GM06990 (cell line): ENCODE measurements at regions not wholly inside any gene's neighbourhood (a gene's known extent, or its start where the extent isn't known, plus 50 kb on each side); places are given as distances from the start of the nearest gene placed in this dataset.

Experiments used
- DNase-seq: peaks from one replicate; pipeline ENCODE4 v3.0.0-alpha.2; 2011; ENCODE audit not compliant: insufficient read length; ENCODE audit errors: extremely low read depth
- H3K27me3 ChIP-seq: replicated peaks from 2 replicates; pipeline ENCODE4 v1.6.0; 2011; ENCODE audit warnings: low read length; ENCODE audit not compliant: control insufficient read depth, insufficient read depth
- H3K36me3 ChIP-seq: 2 replicates; pipeline ENCODE4 v1.5.1; 2011; ENCODE audit warnings: low read length; ENCODE audit not compliant: control insufficient read depth, insufficient read depth
- H3K4me3 ChIP-seq: replicated peaks from 2 replicates; pipeline ENCODE4 v1.5.1; 2011; ENCODE audit warnings: low read depth, mild to moderate bottlenecking, control low read depth, low read length
- TF ChIP-seq, protein P1 (sequence below): IDR thresholded peaks from 2 replicates; pipeline ENCODE4 v1.5.1; 2011; ENCODE audit warnings: low read length, control low read depth, mild to moderate bottlenecking, inconsistent platforms; ENCODE audit not compliant: insufficient read depth, poor library complexity, severe bottlenecking

DNA sequence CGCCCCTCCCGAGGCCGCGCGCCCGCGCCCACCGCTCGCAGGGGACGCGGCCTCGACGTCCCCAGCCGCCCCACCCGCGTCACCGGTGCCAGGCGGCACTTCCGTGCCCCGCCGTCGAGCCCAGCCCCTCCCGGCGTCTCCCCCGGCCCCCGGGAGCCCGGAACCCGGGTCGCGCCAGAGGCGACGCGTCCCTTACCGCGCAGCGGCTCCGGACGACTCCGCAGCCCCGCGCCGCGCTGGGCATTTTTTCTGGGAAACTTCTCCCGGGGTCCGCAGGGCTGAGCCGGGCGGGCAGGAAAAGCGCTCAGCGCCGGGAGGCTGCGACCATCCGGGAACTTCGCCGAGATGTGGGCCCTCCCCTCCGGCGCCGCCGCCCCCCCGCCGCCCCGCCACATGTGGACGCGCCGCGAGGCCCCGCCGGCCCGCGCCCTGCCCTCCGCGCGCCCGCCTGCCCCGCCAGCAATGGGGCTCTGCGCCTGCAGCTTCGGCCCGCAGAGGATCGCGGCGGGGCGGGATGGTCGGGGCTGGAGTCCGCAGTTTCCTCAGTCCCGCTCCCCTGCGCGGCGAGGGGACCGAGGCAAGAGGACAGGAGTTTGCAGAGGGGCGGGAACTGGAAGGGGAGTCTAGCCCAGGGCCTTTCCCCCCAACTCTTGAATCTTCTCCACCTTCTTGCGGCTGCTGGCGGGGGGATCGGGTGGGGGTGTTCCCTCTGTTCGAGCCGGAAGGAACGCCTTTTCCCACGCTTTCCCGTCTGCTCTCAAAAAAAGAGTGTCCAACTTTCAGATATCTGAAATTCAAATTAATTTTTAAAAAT is 81.5 kb downstream of the CHRNA1 start:
- Histone ChIP-seq H3K27me3 (no peaks in the 10 kb centered on the region), H3K4me3 (peak overlapping the region; percentile 72), H3K36me3 (no peaks in the 10 kb centered on the region)
- TF ChIP-seq, protein P1, sequence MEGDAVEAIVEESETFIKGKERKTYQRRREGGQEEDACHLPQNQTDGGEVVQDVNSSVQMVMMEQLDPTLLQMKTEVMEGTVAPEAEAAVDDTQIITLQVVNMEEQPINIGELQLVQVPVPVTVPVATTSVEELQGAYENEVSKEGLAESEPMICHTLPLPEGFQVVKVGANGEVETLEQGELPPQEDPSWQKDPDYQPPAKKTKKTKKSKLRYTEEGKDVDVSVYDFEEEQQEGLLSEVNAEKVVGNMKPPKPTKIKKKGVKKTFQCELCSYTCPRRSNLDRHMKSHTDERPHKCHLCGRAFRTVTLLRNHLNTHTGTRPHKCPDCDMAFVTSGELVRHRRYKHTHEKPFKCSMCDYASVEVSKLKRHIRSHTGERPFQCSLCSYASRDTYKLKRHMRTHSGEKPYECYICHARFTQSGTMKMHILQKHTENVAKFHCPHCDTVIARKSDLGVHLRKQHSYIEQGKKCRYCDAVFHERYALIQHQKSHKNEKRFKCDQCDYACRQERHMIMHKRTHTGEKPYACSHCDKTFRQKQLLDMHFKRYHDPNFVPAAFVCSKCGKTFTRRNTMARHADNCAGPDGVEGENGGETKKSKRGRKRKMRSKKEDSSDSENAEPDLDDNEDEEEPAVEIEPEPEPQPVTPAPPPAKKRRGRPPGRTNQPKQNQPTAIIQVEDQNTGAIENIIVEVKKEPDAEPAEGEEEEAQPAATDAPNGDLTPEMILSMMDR = no peak
- peak; percentile 49 for DNase-seq

DNA sequence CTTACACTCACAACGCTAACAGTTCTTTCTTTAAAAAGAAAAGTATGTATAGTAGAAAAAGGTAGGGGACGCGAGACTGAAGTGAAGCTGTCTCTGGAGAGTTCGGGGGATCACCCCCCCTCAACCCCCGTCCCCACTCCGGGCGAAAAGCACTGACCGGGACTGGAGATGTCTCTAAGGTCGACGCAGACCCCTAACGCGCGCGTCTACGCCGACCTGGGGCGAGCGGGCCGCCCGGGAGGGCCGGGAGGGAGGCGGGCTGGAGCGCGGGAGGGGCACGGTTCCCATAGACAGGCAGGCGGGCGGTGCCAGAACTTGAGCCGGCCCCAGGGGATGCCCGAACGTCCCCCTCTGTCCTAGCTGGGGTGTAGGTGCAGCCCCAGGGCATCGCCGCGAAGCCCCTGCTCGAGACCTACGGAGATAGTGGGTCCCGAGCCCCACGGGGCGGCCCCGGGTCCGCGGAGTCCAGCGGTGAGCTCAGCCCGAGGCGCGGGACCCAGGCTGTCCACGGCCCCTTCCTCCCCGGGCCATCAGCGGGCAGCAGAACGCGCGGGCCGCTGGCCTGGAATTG is 82.2 kb downstream of the CHRNA1 start:
- TF ChIP-seq, protein P1 = no peak
- DNase-seq = peak; percentile 41
- no peaks in the 10 kb centered on the region for H3K27me3 ChIP-seq
- H3K4me3 ChIP-seq = peak overlapping the region; percentile 72
- no peaks in the 10 kb centered on the region for H3K36me3 ChIP-seq

DNA sequence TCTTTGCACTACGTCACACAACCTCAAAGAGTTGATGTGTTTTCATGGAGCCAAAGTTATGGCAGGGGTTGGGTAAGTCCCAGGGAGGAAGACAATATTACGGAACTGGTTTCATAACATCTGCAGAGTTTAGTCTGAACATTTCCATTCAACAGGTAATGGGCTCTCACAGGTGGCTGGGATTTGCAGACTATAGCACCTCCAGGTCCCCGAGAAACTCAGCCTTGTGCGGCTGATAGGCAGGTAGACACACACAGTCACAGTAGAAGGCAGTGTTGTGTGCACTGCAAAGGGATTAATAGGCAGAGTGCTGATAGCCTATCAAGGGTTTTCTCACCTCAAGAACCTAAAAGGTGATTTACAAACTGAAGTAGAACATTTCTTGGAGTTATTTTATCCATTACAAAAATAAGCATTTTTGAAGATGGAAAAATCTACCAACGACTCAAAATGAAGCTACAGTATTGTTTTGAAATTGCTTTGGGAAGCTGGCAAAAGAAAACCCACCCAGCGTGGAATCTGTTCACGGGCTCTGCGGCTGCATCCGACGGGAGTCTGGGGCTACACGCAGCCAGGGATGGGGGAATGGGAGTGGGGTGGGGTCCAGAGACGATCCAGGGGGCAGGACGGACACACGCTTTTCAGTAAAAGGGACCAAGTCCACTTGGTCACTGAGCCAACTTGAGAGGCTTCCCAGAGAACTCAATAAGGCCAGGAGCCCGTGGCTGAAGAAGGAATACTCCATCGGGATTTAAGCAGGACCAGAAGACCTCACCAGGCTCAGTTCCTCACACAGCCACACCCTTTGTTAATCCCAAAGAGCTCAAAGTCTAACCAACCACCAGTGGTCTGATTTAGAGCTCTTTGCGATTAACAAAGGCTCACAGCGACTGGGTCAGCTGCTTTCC is 82.9 kb downstream of the CHRNA1 start:
- TF ChIP-seq, protein P1 = no peak
- DNase-seq = no peak
- Histone ChIP-seq H3K27me3 (no peaks in the 10 kb centered on the region), H3K36me3 (no peaks in the 10 kb centered on the region), H3K4me3 (peak overlapping the region; percentile 72)

DNA sequence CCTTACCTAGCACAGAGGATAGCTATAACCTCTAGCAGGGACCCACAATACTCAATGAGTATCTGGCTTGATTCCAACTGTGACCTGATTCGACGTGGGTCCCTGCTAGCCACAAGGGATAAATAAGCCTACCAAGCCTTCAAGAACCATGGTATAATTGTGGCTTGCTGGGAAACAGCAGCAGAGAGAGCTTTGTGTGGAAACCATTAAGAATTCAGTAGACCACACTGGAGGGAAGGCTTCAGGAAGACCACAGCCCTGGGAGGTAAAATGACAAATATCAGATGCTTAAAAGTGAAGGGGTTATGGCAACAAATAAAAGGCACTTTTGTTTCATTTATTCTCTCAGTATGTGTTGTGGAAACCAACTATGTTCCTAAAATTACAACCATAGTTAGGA is 82.6 kb upstream of the WIPF1 start:
- TF ChIP-seq, protein P1 = no peak
- Histone ChIP-seq H3K36me3 (no peaks in the 10 kb centered on the region), H3K27me3 (no peaks in the 10 kb centered on the region), H3K4me3 (no peak overlapping the region)
- DNase-seq = no peak

DNA sequence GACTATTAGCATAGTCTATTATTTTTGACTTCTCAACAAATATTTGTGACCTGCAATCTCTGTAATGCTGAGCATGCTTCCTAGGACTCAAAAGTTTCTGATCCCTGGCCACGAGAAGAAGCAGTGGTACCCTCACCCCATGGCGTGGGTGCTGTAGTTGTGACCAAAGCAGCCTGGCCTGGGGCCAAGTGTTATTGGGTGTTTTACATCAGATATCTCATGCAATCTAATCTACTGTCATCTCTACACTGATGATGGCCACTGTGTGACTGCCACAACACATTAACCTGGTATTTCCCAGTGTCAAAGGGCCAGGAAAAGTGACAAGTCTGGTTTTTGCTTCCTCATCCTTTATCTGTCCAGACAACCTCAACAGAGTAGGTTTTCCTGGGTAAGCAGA is 80.8 kb upstream of the WIPF1 start:
- no peaks in the 10 kb centered on the region for H3K36me3 ChIP-seq
- H3K27me3 ChIP-seq = no peaks in the 10 kb centered on the region
- TF ChIP-seq, protein P1 = no peak
- no peak overlapping the region for H3K4me3 ChIP-seq
- no peak for DNase-seq
